H54 (cell line): ENCODE measurements at regions not wholly inside any gene's neighbourhood (a gene's known extent, or its start where the extent isn't known, plus 50 kb on each side); places are given as distances from the start of the nearest gene placed in this dataset.

ENCODE experiments used
- DNase-seq: peaks from one replicate; pipeline ENCODE4 v3.0.0; 2011; ENCODE audit warnings: low spot score, mixed read lengths; ENCODE audit not compliant: insufficient read length
- FAIRE-seq: peaks from 3 replicates; lab custom pipeline; 2011; peaks lifted over from hg19 to GRCh38; lab: Jason Lieb, UNC
- POLR2A ChIP-seq: IDR thresholded peaks from 2 replicates; pipeline ENCODE4 v1.6.1; 2011; ENCODE audit warnings: low read depth, mild to moderate bottlenecking, low read length

DNA sequence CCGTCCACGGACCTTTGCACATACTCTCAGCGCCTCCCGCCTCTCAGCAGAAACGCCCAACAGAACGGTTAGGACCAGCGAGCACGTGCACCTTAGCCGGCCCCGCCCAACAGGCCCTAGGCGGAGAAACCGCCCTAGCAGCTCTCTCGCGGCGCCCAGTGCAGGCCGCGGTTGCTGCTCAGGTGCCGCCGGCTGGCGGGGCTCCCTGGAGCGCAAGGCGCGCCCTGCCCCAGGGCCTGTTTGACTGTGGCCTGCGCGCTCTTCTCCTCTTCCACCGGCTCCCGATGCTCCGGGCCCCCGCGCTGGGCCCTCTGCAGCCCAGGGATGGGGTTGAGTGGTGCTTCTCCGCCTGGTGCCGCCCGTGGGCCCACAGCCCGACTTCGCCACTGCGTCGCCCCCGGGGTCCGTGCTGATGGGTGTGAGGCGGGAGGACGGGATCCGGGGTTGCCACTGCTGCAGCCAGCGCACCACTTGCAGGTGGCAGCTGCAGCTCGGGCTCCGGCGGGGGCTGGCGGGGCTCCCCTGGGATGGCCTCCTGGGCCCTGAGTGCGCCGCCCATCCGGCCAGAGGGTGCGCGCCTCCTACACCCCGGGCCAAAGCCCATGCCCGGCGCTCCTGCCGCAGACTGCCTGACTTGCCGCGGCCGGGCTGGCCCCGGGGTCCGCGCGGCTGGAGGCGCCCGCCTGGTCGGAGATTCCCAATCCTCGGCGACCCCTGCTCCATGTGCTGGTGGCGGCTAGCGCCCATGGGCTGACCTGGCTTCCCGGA, 1889.4 kb upstream of the CDH9 start:
- no peak for TF ChIP-seq POLR2A
- DNase-seq (no peak), FAIRE-seq (no peak)

DNA sequence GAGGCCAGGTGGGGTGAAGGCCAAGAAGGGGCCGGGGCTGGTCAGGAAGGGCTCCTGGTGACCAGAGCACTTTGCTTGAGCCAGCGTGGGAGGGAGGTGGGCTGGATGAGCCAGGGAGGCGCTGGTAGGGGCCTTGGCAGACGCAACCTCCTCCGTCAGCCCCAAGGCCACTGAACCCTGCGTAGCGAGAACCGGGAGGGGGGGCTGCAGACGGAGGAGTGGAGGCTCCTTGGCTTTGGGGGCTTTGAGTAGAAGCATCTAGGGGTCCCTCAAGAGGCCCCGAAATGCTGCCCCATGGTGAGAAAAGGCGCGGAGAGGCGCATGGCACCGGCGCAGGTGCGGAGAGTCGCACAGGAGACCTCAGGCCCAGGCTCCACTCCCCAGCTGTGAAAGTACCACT, 1888.0 kb upstream of the CDH9 start:
- FAIRE-seq (no peak), DNase-seq (no peak)
- TF ChIP-seq POLR2A: no peak

DNA sequence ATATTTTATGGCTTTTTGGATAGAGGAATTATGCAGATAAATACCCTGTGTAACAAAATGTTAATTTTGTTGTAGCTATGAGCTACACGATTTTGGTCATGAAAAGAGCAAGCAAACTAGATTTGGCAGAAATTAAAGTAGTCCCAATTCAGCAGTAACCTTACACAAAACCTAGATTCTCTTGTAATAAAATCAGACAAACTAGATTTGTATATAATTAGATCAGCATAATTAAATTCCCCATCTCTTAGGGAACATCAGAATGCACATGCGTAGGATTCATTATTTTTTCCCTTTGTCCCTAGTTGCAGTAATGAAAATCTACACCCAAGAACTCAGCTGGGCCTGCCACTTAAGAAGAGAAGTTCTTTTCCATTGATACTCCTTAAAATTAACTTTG, 1879.2 kb upstream of the CDH9 start:
- FAIRE-seq: no peak
- no peak for TF ChIP-seq POLR2A

DNA sequence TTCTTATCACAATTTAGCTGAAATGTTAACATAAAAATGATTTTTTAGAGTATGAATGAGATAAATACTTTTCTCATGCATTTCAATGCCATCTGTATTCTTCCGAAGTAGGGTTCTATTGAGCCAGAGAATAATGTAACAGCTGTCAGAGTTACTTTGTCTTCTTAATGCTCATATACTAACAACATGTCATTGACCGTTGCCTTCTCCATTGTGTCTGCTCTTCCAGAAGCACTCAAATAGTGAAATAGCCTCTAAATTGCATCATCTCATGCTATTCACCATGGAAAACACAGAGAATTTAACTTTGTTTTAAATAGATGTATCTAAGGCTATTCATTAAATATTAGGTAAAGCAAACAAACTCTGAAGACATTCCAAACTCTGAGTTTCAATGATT, 1875.9 kb upstream of the CDH9 start:
- FAIRE-seq: no peak
- no peak for TF ChIP-seq POLR2A
- no peak for DNase-seq

More for the DNA sequence above, 1879.2 kb upstream of the CDH9 start:
- DNase-seq: no peak

DNA sequence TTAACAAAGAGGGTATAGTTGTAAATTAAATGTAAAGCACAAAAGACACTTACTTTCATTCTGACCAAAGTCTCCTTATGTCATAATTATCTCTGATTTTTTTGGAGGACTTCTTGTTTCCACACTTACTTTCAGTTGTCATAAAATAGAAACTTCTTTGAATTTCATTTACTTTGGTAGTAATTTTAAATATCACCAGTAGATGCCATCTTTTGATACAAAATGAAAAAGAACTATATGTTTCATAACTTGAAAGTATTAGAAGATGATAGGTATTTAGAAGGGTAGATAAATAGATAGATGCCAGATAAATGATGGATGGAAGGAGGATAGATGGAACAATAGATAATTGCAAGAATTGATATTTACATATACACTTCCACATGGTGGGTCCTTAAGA, 1865.3 kb upstream of the CDH9 start:
- DNase-seq (no peak), FAIRE-seq (no peak)
- TF ChIP-seq POLR2A: no peak

DNA sequence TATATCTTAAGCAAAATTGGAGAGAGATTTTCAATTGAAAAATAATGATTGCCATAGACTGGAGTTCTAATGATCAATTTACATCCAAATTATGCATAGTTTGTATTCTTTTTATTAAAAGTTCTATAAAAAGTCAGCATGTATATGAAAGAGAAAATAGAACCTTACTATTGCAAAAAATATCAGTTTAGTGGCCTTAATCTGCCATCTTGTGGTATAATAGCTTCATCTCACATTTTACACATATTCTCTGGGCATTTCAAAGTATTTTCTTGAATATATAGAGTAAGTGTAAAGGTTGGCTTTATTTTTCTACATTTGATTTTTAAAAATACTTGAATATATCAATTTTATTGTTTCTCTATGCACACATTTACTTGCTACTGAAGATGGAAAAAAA, 1858.6 kb upstream of the CDH9 start:
- DNase-seq (no peak), FAIRE-seq (no peak)
- no peak for TF ChIP-seq POLR2A

DNA sequence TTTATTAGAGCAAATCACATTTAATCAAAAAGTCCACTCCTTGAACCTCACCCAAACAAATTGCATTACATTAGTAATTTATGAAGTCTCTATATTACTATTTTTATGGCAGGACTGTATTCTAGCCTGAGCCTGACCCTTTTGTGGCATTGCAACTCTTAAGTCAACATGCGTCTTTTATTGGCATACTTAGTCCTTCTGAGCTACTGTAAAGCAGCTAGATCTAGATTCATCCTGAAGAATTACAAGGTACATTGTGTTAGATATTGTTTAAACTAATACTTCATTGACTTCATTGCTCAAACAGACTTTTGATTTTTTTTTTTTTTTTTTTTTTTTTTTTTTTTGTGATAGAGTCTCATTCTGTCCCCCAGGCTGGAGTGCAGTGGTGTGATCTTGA, 1842.5 kb upstream of the CDH9 start:
- DNase-seq (no peak), FAIRE-seq (no peak)
- no peak for TF ChIP-seq POLR2A

DNA sequence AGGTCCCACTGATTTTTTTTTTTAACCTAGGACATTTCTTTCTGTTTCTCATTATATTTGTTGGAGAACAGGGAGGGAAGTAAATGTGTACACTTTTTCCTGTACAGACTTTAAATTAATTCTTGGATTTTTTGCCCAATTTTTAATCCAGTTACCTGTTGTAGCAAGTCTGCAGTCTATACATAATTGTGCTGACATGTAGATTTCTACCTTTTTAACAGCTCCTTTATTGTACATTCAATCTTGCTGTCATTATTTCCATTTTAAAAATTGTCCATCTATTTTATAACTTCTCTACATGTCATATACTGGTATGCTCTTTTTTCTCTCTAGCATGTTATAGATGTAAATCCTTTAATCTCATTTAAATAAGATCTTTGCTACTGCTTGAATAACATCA, 1838.7 kb upstream of the CDH9 start:
- FAIRE-seq (no peak), DNase-seq (no peak)
- TF ChIP-seq POLR2A: no peak

DNA sequence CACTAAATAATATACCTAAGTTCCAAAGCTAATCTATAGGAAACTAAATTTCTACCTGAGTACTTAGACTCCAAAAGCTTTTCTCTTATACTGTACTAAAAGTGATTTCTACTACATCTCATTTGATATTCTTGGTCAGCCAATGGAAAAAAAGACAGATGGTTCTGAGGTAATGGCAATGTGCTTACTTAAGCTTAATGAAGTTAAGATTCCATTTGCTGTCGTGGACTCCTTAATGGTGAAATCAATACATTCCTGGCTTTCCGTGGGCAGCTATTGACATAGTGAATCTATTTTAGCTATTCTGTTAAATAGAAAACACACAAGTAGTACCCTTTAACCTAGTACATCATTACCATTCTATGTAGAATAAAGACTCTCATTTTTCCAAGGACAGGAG, 1825.6 kb upstream of the CDH9 start:
- no peak for TF ChIP-seq POLR2A
- no peak for DNase-seq
- FAIRE-seq: peak; percentile 45

DNA sequence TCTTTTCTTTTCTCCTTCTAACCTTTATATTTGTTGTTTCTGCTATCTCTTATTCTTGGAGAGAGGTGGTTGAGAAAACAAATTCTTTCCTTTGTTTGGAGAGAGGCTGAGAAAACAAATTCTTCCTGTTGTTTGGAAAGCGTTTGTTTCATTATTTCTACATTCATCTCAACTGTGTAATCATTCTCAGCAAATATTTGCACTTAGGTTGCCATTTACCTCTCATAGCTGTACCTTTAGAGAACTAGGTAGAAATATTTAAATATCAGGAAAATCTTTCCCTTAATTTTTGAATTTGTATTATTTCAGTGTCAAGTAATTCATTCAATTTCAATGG, 1824.4 kb upstream of the CDH9 start:
- FAIRE-seq (no peak), DNase-seq (no peak)
- TF ChIP-seq POLR2A: no peak

DNA sequence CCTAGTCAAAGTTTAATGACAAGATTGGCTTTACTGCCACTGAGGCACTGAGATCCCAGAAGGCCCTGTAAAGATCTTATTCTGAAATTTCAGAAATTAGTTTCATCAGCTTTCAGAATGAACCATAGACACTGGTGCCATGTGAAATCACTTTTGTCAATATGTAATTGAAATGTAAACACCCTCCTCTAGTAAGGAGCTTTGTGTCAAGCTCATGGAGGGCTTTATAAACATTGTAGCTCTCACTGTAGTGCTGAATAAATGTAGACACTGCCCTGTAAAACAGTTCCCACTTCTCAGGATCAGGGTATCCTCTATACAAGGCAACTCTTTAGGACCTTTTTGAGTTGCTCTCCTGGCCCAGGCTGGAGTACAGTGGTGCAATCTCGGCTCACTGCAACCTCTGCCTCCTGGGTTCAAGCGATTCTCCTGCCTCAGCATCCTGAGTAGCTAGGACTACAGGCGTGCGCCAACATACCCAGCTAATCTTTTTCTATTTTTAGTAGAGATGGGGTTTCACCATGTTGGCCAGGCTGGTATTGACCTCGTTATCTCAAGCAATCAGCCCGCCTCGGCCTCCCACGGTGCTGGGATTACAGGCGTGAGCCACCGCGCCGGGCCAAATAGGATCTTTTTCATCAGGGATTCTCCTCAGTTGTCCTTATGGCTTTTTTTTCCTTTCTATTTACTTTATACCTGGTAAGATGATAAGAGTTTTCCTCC, 1823.9 kb upstream of the CDH9 start:
- FAIRE-seq (no peak), DNase-seq (no peak)
- no peak for TF ChIP-seq POLR2A

DNA sequence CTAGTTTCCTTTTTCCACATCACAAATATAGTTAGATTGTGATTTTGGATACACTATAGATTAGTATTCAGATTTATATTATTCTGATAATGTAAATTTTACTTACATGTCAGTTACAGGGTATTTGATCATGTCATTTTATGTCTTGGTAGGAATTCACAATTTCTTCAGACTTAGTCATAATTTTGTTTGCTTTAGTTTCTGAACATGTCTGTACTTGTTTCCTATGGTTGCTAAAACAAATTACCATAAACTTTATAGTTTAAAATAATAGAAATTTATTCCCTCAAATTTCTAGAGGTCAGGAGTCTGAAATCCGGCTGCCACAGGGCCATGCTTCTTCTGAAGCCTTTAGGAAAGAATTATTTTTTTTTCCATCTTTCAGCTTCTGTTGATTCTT, 1817.2 kb upstream of the CDH9 start:
- no peak for TF ChIP-seq POLR2A
- no peak for FAIRE-seq
- no peak for DNase-seq

DNA sequence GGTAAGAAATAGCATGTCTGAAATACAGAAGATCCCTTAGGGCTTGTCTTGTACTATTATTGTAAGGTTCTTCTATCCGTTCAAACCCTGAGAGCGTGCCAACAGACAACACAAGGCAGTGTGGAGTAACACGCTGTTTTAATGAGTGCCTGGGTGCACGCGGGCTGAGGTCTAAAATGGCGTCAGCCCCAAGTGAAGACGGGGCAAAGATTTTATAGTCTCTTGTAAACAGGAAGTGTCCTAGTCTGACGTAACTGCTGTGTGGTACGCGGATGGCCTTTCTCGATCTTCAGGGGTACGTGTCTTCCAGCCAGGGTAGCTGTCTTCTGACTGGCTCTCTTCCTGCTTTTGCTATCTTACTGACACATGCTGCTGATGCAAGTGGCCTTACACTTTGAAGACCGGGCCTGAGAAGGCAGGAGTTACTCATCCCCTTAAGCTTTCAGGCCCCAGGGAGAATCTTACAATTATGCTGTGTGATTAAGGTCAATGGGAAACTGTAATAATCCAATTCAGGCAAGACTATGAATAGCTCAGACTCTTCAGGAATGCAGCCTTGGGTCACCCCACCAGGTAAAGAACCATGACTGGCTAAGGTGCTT, 1812.0 kb upstream of the CDH9 start:
- DNase-seq (no peak), FAIRE-seq (no peak)
- no peak for TF ChIP-seq POLR2A

DNA sequence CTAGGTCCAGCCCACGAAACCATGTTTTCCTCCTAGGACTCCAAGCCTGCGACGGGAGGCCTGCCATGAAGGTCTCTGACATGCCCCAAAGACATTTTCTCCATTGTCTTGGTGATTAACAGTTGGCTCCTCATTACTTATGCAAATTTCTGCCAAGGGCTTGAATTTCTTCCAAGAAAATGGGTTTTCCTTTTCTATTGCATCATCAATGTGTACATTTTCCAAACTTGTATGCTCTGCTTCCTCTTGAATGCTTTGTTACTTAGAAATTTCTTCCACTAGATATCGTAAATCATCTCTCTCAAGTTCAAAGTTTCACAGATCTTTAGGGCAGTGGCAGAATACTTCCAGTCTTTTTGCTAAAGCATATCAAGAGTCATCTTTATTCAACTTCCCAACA, 1792.7 kb upstream of the CDH9 start:
- no peak for TF ChIP-seq POLR2A
- DNase-seq (no peak), FAIRE-seq (no peak)

DNA sequence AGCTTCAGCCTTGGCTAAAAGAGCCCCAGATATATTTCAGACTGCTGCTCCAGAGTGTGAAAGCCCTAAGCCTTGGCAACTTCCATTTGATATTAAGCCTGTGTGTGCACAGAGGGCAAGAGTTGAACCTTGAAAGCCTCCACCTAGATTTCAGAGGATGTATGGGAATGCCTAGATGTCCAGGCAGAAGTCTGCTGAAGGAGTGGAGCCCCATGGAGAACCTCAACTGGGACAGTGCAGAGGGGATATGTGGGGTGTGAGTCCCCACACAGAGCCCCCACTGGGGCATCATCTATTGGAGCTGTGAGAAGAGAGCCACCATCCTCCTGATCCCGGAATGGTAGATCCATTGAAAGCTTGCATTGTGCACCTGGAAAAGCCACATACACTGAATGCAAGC, 1784.8 kb upstream of the CDH9 start:
- no peak for TF ChIP-seq POLR2A
- DNase-seq (no peak), FAIRE-seq (no peak)

DNA sequence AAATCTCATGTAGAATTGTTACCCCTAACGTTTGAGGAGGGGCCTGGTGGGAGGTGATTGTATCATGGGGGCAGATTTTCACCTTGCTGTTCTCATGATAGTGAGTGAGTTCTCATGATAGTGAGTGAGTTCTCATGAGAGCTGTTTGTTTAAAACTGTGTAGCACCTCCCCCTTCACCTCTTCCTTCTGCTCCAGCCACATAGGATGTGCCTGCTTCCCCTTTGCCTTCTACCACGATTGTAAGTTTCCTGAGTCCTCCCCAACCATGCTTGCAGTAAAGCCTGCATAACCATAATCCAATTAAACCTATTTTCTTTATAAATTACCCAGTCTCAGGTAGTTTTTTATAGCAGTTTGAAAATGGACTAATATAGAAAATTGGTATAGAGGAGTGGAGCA, 1783.7 kb upstream of the CDH9 start:
- FAIRE-seq (no peak), DNase-seq (no peak)
- no peak for TF ChIP-seq POLR2A
